ENCODE measurements at regions not wholly inside any gene's neighbourhood (a gene's known extent, or its start where the extent isn't known, plus 50 kb on each side); places are given as distances from the start of the nearest gene placed in this dataset.

DNA sequence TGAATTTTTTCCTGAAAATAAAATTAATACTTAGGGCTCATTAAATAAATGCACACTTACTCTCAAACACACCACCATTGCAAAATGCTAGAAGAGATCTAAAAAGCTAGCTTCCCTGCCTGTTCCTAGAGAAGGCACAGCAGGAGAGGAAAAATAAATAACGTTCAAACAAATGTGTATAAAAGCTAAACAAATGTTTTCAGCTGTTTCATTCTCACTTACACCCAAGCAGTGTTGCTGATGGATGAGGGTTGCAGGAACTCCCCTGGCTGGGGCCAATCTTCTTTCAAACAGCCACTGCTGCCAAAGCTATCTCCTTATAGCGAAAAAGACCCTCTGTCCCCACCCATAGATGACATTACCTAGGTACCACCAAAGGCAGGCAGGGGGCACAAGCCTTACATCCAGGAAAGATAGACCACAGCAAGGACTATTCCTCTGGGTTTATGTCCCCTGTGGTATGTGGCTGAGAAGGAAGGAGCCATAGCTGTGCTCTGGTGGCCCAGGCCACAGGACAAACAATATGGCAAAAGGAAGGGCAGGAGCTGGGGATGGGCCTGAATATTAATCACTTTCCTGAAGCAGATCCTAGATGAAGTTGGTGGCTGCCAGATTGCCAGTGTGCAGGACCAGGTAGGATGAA lies 214.6 kb downstream of the TTC32 start:
- H4K20me1 ChIP-seq (ENCODE audit: insufficient read depth, low read length) = no peaks in the 10 kb centered on the region
- no peaks in the 10 kb centered on the region for H3K9me3 ChIP-seq (replicated peaks; ENCODE audit: insufficient read depth, low read length)
- H3K27ac ChIP-seq (ENCODE audit: low read length) = no peak overlapping the region
- no peaks in the 10 kb centered on the region for H3K27me3 ChIP-seq (replicated peaks; ENCODE audit: insufficient read depth, low read length)
- no peak for DNase-seq
- no peaks in the 10 kb centered on the region for H3K9me2 ChIP-seq (replicated peaks; ENCODE audit: insufficient read depth, low read length)
- H2AFZ ChIP-seq (ENCODE audit: low read length) = no peak overlapping the region
- H3F3A ChIP-seq (ENCODE audit: insufficient read depth, low read length) = no peaks in the 10 kb centered on the region
- H3K36me3 ChIP-seq (replicated peaks; ENCODE audit: insufficient read depth, low read length) = no peaks in the 10 kb centered on the region
- no peak overlapping the region for H3K9ac ChIP-seq (ENCODE audit: low read length)
- H3K4me2 ChIP-seq (ENCODE audit: low read depth, low read length) = no peak overlapping the region
- TF ChIP-seq, protein P1, sequence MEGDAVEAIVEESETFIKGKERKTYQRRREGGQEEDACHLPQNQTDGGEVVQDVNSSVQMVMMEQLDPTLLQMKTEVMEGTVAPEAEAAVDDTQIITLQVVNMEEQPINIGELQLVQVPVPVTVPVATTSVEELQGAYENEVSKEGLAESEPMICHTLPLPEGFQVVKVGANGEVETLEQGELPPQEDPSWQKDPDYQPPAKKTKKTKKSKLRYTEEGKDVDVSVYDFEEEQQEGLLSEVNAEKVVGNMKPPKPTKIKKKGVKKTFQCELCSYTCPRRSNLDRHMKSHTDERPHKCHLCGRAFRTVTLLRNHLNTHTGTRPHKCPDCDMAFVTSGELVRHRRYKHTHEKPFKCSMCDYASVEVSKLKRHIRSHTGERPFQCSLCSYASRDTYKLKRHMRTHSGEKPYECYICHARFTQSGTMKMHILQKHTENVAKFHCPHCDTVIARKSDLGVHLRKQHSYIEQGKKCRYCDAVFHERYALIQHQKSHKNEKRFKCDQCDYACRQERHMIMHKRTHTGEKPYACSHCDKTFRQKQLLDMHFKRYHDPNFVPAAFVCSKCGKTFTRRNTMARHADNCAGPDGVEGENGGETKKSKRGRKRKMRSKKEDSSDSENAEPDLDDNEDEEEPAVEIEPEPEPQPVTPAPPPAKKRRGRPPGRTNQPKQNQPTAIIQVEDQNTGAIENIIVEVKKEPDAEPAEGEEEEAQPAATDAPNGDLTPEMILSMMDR (IDR thresholded peaks at IDR 0.05; ENCODE audit: low read length) = no peak
- TF ChIP-seq EZH2 (optimal IDR thresholded peaks at IDR 0.05; ENCODE audit: low read depth, low read length) = no peak
- H3K4me3 ChIP-seq (ENCODE audit: low read length) = no peak overlapping the region
- H3K79me2 ChIP-seq (ENCODE audit: low read length) = no peaks in the 10 kb centered on the region
- H3K4me1 ChIP-seq (ENCODE audit: low read length) = no peaks in the 10 kb centered on the region

DNA sequence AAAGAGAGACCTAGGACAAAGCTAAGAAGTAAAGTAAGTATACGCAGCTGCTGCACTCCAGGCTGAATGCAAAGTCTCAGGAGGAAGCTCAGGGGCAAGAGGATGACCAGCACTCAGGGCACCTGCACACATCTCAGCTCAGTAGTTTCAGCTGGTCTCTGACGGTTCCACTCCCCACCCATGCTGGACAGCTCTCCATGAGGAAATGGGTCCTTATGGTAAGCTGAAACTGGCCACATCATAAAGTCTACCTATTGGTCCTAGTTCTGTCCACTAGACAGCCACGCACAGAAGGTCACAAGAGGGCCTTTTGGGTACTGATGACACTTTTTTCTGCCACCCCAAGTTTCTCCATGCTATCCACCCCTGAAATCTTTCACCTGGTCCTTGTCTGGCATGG lies 215.3 kb downstream of the TTC32 start:
- H3K36me3 ChIP-seq (replicated peaks; ENCODE audit: insufficient read depth, low read length) = no peaks in the 10 kb centered on the region
- H3K27ac ChIP-seq (ENCODE audit: low read length) = no peak overlapping the region
- no peaks in the 10 kb centered on the region for H3K4me1 ChIP-seq (ENCODE audit: low read length)
- H3F3A ChIP-seq (ENCODE audit: insufficient read depth, low read length) = no peaks in the 10 kb centered on the region
- no peaks in the 10 kb centered on the region for H3K9me3 ChIP-seq (replicated peaks; ENCODE audit: insufficient read depth, low read length)
- no peak overlapping the region for H3K4me2 ChIP-seq (ENCODE audit: low read depth, low read length)
- TF ChIP-seq, protein P1 (IDR thresholded peaks at IDR 0.05; ENCODE audit: low read length) = no peak
- no peak for TF ChIP-seq EZH2phosphoT487 (IDR thresholded peaks at IDR 0.05; ENCODE audit: low read length)
- TF ChIP-seq EZH2 (optimal IDR thresholded peaks at IDR 0.05; ENCODE audit: low read depth, low read length) = no peak
- no peaks in the 10 kb centered on the region for H4K20me1 ChIP-seq (ENCODE audit: insufficient read depth, low read length)
- no peak overlapping the region for H3K9ac ChIP-seq (ENCODE audit: low read length)
- no peaks in the 10 kb centered on the region for H3K9me2 ChIP-seq (replicated peaks; ENCODE audit: insufficient read depth, low read length)
- no peak for DNase-seq
- H2AFZ ChIP-seq (ENCODE audit: low read length) = no peak overlapping the region
- H3K4me3 ChIP-seq (ENCODE audit: low read length) = no peak overlapping the region
- no peaks in the 10 kb centered on the region for H3K27me3 ChIP-seq (replicated peaks; ENCODE audit: insufficient read depth, low read length)
- H3K79me2 ChIP-seq (ENCODE audit: low read length) = no peaks in the 10 kb centered on the region

DNA sequence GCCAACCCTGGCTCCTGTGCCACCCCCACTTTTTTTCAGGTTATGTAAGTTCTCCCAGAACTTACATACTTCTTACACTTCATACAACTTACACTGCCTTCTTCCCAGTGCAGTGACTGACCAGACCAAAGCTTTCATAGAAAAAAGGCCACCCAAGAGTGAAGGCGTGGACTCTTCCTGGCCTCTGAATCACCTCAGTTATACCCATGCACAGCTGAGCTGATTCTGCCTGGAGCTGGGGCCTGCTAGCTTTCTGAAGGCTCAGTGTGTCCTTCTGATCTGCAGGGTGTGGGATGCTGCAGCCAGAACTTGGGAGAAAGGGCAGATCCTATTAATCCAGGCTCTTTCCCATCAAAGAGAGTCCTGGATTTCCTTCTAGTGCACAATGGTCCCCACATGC lies 216.1 kb downstream of the TTC32 start:
- Histone ChIP-seq H4K20me1 (ENCODE audit: insufficient read depth, low read length) (no peaks in the 10 kb centered on the region), H3K36me3 (replicated peaks; ENCODE audit: insufficient read depth, low read length) (no peaks in the 10 kb centered on the region), H3K4me3 (ENCODE audit: low read length) (no peak overlapping the region), H3F3A (ENCODE audit: insufficient read depth, low read length) (no peaks in the 10 kb centered on the region), H3K9me3 (replicated peaks; ENCODE audit: insufficient read depth, low read length) (no peaks in the 10 kb centered on the region), H3K4me2 (ENCODE audit: low read depth, low read length) (no peak overlapping the region), H3K4me1 (ENCODE audit: low read length) (no peaks in the 10 kb centered on the region), H3K27me3 (replicated peaks; ENCODE audit: insufficient read depth, low read length) (no peaks in the 10 kb centered on the region), H2AFZ (ENCODE audit: low read length) (no peak overlapping the region), H3K9ac (ENCODE audit: low read length) (no peak overlapping the region), H3K9me2 (replicated peaks; ENCODE audit: insufficient read depth, low read length) (no peaks in the 10 kb centered on the region), H3K27ac (ENCODE audit: low read length) (no peak overlapping the region), H3K79me2 (ENCODE audit: low read length) (no peaks in the 10 kb centered on the region)
- no peak for DNase-seq
- TF ChIP-seq EZH2 (optimal IDR thresholded peaks at IDR 0.05; ENCODE audit: low read depth, low read length) = no peak
- TF ChIP-seq, protein P1 (IDR thresholded peaks at IDR 0.05; ENCODE audit: low read length) = no peak

All from MM.1S (cell line).